GM18502 (cell line): ENCODE measurements at regions not wholly inside any gene's neighbourhood (a gene's known extent, or its start where the extent isn't known, plus 50 kb on each side); places are given as distances from the start of the nearest gene placed in this dataset.
"Not testable (repeated sequence)": the region's sequence is repeated elsewhere in the genome, so short reads cannot be mapped to it uniquely, and the experiment has no call there.

ENCODE experiments used
- ATAC-seq: cut with Tn5 transposase; IDR thresholded peaks from one replicate; pipeline ENCODE4 v1.9.1; 2021; ENCODE audit warnings: mild to moderate bottlenecking; ENCODE audit not compliant: unreplicated experiment, poor library complexity

DNA sequence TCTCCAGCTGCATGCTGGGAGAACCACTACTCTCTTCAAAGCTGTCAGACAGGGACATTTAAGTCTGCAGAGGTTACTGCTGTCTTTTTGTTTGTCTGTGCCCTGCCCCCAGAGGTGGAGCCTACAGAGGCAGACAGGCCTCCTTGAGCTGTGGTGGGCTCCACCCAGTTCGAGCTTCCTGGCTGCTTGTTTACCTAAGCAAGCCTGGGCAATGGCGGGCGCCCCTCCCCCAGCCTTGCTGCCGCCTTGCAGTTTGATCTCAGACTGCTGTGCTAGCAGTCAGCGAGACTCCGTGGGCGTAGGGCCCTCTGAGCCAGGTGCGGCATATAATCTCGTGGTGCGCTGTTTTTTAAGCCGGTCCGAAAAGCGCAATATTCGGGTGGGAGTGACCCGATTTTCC is 215.0 kb downstream of the STIM2 start:
- ATAC-seq = not testable (repeated sequence)

DNA sequence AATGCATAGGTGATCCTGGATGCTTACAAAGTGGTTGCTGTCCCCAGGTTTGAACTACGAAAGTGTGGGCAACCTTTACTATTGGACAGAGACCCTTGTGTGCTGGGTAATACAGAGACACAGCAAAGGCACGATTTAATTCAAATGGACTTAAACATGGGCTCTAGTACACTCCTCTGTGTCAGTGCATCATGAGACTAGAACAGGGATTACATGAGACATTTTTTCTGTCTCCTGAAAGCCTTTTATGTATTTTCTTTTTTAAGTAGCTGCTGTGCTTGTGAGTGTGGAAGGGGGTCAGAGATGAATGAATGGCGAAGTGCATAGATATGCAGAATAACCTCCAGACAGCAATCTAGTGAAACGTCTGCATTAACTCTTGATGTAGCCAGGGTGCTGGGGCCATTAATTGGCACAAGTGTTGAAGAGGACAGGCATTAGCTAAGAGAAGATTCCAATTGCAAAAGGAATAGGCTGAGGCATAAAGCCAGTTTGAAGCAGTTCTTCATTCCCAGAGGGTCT is 218.4 kb downstream of the STIM2 start:
- ATAC-seq = no peak

- ATAC-seq = peak; percentile 61
Measured at GRCh38 chr4:27081675-27082586, 221.3 kb downstream of the STIM2 start.

- ATAC-seq = no peak
Measured at GRCh38 chr4:27082776-27083175, 222.1 kb downstream of the STIM2 start.

- no peak for ATAC-seq
Measured at GRCh38 chr4:27084685-27085361, 224.2 kb downstream of the STIM2 start.

DNA sequence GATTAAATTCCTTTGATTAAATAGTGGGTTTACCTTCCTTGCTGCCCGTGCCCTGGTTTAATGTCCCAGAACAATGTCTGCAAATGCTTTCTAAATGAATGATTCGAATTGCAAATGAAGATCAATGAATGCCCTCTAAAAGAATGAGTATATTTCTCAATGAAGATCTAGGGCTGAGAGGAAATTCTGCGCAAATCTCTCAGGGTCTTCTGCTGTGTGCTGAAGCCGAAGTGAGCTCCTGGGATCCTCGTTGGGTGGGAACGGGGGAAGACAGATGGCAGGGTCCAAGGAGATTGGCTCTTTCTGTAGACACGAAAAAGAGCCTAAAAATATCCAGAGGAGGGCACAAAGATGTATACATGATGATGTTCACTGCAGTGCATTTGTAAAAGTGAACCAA is 224.8 kb downstream of the STIM2 start:
- no peak for ATAC-seq

DNA sequence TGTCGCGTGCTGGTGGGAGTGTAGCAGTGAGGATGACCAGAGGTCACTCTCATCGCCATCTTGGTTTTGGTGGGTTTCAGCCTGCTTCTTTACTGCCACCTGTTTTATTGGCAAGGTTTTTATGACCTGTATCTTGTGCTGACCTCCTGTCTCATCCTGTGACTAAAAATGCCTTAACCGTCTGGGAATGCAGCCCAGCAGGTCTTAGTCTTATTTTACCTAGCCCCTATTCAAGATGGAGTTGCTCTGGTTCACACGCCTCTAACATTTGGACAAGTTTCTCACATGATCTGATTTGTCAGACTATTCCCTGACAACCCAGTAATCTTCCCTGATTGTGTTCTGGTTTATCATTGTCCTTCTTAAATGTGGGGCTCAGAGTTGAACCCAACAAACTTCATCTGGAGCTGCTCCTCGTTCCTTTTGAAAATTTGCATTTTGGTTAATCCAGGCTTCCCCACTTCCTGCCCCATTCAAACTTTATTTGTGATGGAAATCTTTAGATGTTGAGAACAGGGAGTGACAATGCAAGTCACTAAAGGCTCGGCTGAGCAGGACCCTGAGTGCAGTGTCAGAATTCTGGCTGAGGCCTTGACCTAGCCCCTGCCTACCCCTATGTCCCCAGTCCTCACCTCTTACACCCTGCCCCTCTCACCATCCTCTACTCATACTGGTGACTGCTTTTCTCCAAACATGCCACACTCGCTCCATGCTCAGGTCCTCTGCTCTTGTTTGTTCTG is 226.8 kb downstream of the STIM2 start:
- ATAC-seq = no peak

GRCh38 chr4:27088491-27088890 is 227.8 kb downstream of the STIM2 start:
- no peak for ATAC-seq

- ATAC-seq = no peak
Measured at GRCh38 chr4:27089186-27089585, 228.5 kb downstream of the STIM2 start.

DNA sequence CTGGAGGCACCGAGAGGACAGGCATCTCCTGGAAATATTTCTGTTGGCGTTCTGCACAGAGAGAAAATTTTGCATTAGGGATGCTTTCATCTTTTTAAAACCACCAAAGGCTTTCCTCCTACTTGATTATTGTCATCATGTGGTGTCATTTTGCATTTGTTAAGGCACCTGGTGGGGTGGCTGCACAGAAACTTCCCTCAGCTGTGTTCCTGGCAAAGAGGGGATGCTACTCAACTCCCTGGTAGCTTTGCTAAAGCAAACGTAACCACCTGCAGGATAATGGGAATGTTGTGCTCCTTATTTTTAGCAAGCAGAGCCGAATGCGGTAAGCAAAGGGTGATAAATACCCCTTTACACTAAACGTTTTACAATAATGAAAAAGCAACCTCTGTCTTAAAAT is 229.8 kb downstream of the STIM2 start:
- no peak for ATAC-seq

- ATAC-seq = no peak
Measured at GRCh38 chr4:27094224-27094623, 233.6 kb downstream of the STIM2 start.

DNA sequence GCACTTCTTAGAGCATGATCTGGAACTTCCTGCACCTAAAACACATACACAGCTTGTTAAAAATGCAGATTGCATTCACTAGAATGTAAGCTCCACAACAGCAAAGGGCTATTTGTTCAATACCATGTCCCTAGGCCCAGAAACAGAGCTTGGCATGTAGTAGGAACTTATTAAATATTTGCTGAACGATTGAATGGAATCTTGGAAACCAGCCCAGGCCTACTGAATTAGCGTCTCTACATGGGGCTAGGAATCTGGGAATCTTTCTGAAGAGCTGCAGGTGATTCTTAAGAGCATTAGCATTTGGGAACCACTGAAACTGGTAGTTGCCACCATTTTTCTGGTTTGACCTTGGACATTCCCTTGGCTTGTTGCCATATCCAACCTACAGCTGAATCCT is 234.1 kb downstream of the STIM2 start:
- ATAC-seq = no peak

DNA sequence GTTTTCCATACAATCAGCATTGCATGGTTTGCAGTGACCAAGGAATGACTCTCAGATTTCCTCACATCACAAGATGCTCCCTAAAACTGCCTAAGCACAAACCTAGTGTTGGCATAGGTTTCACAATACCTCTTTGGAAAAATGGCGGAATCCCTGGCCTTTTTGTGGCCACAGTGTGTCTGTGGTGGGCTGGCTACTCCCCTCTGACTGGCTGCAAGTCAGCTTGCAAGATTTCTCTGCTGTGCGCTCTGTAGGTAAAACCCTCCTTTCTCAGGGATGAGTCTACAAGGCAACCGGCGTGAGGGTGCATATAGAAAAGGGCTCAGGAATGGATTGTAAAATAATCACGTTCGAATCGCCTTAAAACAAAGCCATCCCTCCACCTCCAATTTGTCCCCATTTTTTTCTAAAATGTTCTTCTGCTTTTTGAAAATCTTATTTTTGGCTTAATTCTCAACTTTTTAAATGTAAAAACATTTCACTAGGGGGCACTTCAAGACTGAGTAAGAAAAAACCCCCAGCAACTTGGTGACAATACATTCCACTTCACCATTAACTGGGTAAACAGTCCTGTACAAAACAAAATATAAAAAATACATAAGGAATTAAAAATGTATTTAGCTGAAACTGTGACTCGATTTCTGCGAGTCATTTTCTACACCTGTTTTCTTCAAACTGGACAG is 235.6 kb downstream of the STIM2 start:
- ATAC-seq = no peak

- ATAC-seq = no peak
Measured at GRCh38 chr4:27098034-27098433, 237.4 kb downstream of the STIM2 start.

- no peak for ATAC-seq
Measured at GRCh38 chr4:27100713-27101112, 240.1 kb downstream of the STIM2 start.

DNA sequence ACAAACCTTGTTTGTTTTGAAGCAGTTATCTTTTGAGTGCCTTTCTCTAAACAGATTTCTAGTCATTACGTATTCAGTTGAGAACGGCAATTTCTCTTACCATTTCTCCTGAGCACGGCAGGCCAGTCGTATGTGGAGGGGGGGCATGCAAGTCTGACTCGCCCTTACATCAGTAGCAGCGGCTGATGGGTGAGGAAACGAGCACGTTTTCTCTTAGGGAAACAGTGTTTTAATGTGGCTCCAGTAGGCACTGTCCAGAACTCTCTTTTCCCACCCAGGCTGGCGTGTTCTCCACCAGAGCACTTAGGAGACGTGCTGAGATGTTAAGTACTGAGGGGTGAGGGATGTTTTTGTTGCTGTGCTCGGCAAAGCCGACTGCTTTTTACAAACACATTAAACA is 240.5 kb downstream of the STIM2 start:
- ATAC-seq = no peak

GRCh38 chr4:27101561-27101960 is 240.9 kb downstream of the STIM2 start:
- ATAC-seq = no peak

DNA sequence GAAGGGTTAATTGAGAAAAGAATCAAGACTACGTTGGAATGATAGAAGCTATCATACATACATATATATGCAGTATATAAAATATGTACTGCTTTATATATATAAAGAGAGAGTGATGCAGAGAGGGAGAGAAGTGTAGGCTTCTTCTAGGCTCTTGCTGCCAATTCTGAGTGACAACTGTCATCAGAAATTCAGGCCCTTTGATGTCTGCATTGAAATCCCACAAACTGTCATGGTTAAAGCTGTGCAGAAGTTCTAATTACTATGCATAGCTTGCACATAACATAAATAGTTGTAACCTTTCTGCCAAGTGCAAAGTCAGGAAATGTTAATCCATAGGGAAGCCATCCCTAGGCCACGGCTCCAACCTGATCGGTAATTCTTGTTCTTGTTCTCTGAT is 251.0 kb downstream of the STIM2 start:
- ATAC-seq = no peak

- no peak for ATAC-seq
Measured at GRCh38 chr4:27112587-27112986, 251.9 kb downstream of the STIM2 start.

DNA sequence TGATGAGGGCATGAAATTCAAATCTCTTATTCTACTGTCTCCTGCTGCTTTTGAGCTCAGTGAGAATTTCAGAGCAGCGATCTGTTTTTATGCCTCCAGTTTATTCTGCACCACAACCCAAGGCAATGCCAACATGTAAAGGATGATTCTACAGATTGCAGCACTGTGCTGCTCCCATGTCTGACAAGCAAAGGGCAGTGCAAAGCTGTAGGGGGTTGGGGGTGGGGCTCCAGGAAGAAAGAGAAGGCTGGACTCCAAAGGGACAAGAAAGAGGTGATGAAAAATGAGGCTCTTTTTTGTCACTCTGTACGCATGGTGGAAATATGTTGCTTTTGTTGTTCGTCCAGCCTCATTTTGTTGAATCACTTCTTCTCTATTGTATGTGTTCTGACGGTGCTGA is 254.6 kb downstream of the STIM2 start:
- ATAC-seq = no peak
